ENCODE measurements at regions not wholly inside any gene's neighbourhood (a gene's known extent, or its start where the extent isn't known, plus 50 kb on each side); places are given as distances from the start of the nearest gene placed in this dataset.

DNA sequence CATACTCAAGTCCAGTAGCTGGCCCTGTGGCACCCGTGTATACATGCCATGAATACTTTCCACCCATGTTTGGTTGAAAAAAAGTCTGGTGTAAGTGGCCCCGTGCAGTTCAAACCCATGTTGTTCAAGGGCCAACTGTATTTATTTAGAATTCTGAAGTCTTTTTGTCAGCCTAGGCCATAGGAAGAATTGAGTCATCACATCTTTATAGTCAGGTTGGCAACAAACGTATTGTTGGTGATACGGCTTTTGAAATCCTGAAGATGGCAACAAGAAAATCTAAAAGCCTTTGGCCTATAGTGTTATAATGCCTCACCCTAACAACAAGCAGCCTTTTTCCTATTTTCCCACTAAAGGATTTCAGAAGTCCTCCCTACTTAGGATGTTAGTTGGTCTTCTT lies 363.6 kb downstream of the PLPP3 start:
- TF ChIP-seq, protein P1, sequence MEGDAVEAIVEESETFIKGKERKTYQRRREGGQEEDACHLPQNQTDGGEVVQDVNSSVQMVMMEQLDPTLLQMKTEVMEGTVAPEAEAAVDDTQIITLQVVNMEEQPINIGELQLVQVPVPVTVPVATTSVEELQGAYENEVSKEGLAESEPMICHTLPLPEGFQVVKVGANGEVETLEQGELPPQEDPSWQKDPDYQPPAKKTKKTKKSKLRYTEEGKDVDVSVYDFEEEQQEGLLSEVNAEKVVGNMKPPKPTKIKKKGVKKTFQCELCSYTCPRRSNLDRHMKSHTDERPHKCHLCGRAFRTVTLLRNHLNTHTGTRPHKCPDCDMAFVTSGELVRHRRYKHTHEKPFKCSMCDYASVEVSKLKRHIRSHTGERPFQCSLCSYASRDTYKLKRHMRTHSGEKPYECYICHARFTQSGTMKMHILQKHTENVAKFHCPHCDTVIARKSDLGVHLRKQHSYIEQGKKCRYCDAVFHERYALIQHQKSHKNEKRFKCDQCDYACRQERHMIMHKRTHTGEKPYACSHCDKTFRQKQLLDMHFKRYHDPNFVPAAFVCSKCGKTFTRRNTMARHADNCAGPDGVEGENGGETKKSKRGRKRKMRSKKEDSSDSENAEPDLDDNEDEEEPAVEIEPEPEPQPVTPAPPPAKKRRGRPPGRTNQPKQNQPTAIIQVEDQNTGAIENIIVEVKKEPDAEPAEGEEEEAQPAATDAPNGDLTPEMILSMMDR (conservative IDR thresholded peaks at IDR 0.05 in 1 of 2, IDR thresholded peaks at IDR 0.05 in 1 of 2; ENCODE audit: extremely low read depth in 1 of 2, insufficient read depth in 1 of 2, low read depth in 1 of 2, low read length in 2 of 2) = no peak
- TF ChIP-seq EZH2 (IDR thresholded peaks at IDR 0.05; ENCODE audit: borderline replicate concordance, low read length) = no peak

Measured in mammary epithelial cell (primary cell).